ENCODE measurements at regions not wholly inside any gene's neighbourhood (a gene's known extent, or its start where the extent isn't known, plus 50 kb on each side); places are given as distances from the start of the nearest gene placed in this dataset.

GRCh38 chr10:4391683-4392082 lies 434.3 kb upstream of the AKR1E2 start:
- no peak for TF ChIP-seq CTCF (IDR thresholded peaks at IDR 0.05; ENCODE audit: unreplicated experiment)
- Mint-ChIP-seq H3K4me3 (ENCODE audit: low read depth, unreplicated experiment) (no peak overlapping the region), H3K27me3 (ENCODE audit: unreplicated experiment) (no peaks in the 10 kb centered on the region), H3K36me3 (ENCODE audit: insufficient read depth, unreplicated experiment) (no peaks in the 10 kb centered on the region), H3K4me1 (ENCODE audit: low read depth, unreplicated experiment) (peaks cover 7% of the 10 kb centered on the region), H3K9me3 (ENCODE audit: low read depth, unreplicated experiment) (no peaks in the 10 kb centered on the region), H3K27ac (ENCODE audit: unreplicated experiment) (no peak overlapping the region)
- intact Hi-C loops (cut with micrococcal nuclease; ENCODE audit: unreplicated experiment), result loop anchor here (5.0 to 10.0 kb wide), 2 partner anchors 266 to 373 kb away; no protein-coding TSS in a partner anchor
- CTCF ChIA-PET, result no interaction called here
- BruUV-seq (replicated peaks), result no TSS peak
- DNase-seq, result peak; percentile 46

DNA sequence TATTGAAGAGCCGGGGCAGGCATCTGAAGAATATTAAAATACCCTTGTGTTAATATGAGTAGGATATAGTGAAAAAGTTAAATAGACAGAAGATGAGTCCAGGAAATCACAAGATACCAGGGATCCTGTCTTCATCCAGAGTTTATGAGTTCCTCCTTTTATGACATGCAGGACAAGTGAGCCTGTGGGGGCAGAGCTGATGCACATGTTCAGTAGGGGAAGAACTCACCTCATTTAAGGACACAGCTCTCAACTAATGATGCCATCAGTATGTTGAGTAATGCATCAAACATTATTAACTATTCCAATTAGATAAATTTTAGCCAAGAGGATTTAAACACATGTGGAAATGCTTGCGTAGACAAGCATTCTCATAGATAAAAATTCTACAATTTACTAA lies 435.8 kb upstream of the AKR1E2 start:
- CTCF ChIA-PET, result no interaction called here
- intact Hi-C loops (cut with micrococcal nuclease; ENCODE audit: unreplicated experiment), result loop anchor here (5.0 to 10.0 kb wide), 2 partner anchors 267 to 375 kb away; no protein-coding TSS in a partner anchor

DNA sequence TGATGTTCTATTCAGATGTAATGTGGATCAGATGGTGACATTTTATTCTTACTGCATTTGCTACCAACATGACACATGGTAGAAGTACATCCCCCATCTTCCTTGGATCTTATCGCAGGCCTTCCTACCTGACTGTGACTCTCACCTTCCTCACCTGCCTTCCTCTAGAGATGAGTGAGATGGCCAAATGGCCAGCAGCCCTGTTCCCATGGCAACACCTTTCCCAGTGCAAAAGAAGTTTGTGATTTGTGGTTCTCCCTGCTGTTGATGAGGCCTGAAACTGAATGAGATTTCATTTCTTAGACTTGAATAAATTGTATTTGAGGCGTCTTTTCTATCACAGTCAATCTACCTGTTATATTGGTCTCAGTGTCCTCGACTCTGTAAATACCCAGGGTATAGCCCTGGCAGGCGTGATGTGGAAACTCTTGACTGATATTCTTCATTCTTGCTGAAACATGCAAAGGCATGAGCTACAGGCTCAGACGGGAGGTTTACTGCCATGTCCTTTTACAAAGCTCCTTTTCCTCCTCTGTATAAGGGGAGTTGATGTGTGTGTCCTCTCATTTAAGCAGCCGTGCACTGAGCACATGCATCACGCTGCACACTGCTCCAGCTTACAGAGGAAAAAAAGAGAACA lies 440.7 kb upstream of the AKR1E2 start:
- H3K27ac Mint-ChIP-seq (ENCODE audit: unreplicated experiment), result no peak overlapping the region
- H3K27me3 Mint-ChIP-seq (ENCODE audit: unreplicated experiment), result no peaks in the 10 kb centered on the region
- no TSS peak for BruUV-seq (replicated peaks)
- no peaks in the 10 kb centered on the region for H3K9me3 Mint-ChIP-seq (ENCODE audit: low read depth, unreplicated experiment)
- no peak for TF ChIP-seq CTCF (IDR thresholded peaks at IDR 0.05; ENCODE audit: unreplicated experiment)
- no peaks in the 10 kb centered on the region for H3K4me1 Mint-ChIP-seq (ENCODE audit: low read depth, unreplicated experiment)
- H3K4me3 Mint-ChIP-seq (ENCODE audit: low read depth, unreplicated experiment), result no peak overlapping the region
- no peak for DNase-seq
- intact Hi-C loops (cut with micrococcal nuclease; ENCODE audit: unreplicated experiment), result no loop called here
- CTCF ChIA-PET, result no interaction called here
- no peaks in the 10 kb centered on the region for H3K36me3 Mint-ChIP-seq (ENCODE audit: insufficient read depth, unreplicated experiment)

More for the DNA sequence above, 435.8 kb upstream of the AKR1E2 start:
- Mint-ChIP-seq H3K4me3 (ENCODE audit: low read depth, unreplicated experiment) (no peak overlapping the region), H3K9me3 (ENCODE audit: low read depth, unreplicated experiment) (no peaks in the 10 kb centered on the region), H3K4me1 (ENCODE audit: low read depth, unreplicated experiment) (peaks cover 7% of the 10 kb centered on the region), H3K27me3 (ENCODE audit: unreplicated experiment) (no peaks in the 10 kb centered on the region), H3K36me3 (ENCODE audit: insufficient read depth, unreplicated experiment) (no peaks in the 10 kb centered on the region), H3K27ac (ENCODE audit: unreplicated experiment) (no peak overlapping the region)
- no peak for TF ChIP-seq CTCF (IDR thresholded peaks at IDR 0.05; ENCODE audit: unreplicated experiment)
- BruUV-seq (replicated peaks), result no TSS peak
- DNase-seq, result no peak

DNA sequence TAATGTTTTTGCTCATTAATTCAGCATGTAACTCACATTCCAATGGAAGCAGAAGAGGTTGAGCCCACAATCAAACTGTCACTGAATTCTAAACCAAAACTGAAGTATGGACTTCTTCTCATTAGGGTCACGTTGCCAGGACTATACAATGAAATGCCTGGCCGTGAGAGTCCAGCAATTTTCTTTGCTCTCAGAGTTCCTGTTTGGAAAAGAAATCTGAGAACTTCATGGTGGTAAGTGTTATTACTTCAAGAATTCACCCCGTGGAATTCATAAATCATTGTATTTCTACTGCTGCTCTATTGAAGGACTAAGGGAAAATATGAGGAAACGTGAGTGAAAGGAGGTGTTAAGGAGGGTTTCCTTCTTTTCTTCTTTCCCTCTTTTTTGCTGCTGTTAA lies 441.8 kb upstream of the AKR1E2 start:
- CTCF ChIA-PET, result no interaction called here

More for the DNA sequence above, 441.8 kb upstream of the AKR1E2 start:
- Mint-ChIP-seq H3K4me1 (ENCODE audit: low read depth, unreplicated experiment) (no peaks in the 10 kb centered on the region), H3K27me3 (ENCODE audit: unreplicated experiment) (no peaks in the 10 kb centered on the region), H3K27ac (ENCODE audit: unreplicated experiment) (no peak overlapping the region), H3K9me3 (ENCODE audit: low read depth, unreplicated experiment) (no peaks in the 10 kb centered on the region), H3K4me3 (ENCODE audit: low read depth, unreplicated experiment) (no peak overlapping the region), H3K36me3 (ENCODE audit: insufficient read depth, unreplicated experiment) (no peaks in the 10 kb centered on the region)
- DNase-seq, result no peak
- BruUV-seq (replicated peaks), result no TSS peak
- intact Hi-C loops (cut with micrococcal nuclease; ENCODE audit: unreplicated experiment), result no loop called here
- TF ChIP-seq CTCF (IDR thresholded peaks at IDR 0.05; ENCODE audit: unreplicated experiment), result no peak

Measured in Calu3 (cell line).